Breast epithelium (tissue), 3 donors: ENCODE measurements at regions not wholly inside any gene's neighbourhood (a gene's known extent, or its start where the extent isn't known, plus 50 kb on each side); places are given as distances from the start of the nearest gene placed in this dataset.

Source experiments
- POLR2A ChIP-seq: fragments of 450-650 bp; IDR thresholded peaks from one replicate; pipeline ENCODE4 v1.6.1; 2016; ENCODE audit warnings: antibody characterized with exemption, mild to moderate bottlenecking, moderate library complexity
- POLR2AphosphoS5 ChIP-seq, 3 donors: sonication (generic); formaldehyde crosslinking; IDR thresholded peaks; one replicate each; pipeline ENCODE4 v1.6.1; 2017; ENCODE audit warnings: antibody characterized with exemption in 3 of 3
- TF ChIP-seq, protein P1 (sequence below), 3 donors: fragments of 450-650 bp; IDR thresholded peaks; one replicate each; pipeline ENCODE4 v1.5.1; 2016 to 2017; ENCODE audit warnings: antibody characterized with exemption in 3 of 3, mild to moderate bottlenecking in 3 of 3, moderate library complexity in 3 of 3

- TF ChIP-seq, protein P1, sequence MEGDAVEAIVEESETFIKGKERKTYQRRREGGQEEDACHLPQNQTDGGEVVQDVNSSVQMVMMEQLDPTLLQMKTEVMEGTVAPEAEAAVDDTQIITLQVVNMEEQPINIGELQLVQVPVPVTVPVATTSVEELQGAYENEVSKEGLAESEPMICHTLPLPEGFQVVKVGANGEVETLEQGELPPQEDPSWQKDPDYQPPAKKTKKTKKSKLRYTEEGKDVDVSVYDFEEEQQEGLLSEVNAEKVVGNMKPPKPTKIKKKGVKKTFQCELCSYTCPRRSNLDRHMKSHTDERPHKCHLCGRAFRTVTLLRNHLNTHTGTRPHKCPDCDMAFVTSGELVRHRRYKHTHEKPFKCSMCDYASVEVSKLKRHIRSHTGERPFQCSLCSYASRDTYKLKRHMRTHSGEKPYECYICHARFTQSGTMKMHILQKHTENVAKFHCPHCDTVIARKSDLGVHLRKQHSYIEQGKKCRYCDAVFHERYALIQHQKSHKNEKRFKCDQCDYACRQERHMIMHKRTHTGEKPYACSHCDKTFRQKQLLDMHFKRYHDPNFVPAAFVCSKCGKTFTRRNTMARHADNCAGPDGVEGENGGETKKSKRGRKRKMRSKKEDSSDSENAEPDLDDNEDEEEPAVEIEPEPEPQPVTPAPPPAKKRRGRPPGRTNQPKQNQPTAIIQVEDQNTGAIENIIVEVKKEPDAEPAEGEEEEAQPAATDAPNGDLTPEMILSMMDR (IDR thresholded peaks at IDR 0.05): no peak
- TF ChIP-seq POLR2AphosphoS5 (IDR thresholded peaks at IDR 0.05) (no peak), POLR2A (no peak)
Observed at GRCh38 chr12:127267128-127267527, 999.8 kb upstream of the TMEM132C start.
